AG20443 (cell line): ENCODE measurements at regions not wholly inside any gene's neighbourhood (a gene's known extent, or its start where the extent isn't known, plus 50 kb on each side); places are given as distances from the start of the nearest gene placed in this dataset.

ENCODE experiments used
- DNase-seq: peaks from one replicate; pipeline ENCODE4 v3.0.0; 2012; ENCODE audit warnings: low spot score, mixed read lengths

GRCh38 chr7:45350896-45351295 lies 193.3 kb downstream of the RAMP3 start:
- DNase-seq: no peak

- DNase-seq: no peak
These were observed 200.7 kb downstream of the RAMP3 start for GRCh38 chr7:45358287-45358686.

- no peak for DNase-seq
These were observed 201.7 kb downstream of the RAMP3 start for GRCh38 chr7:45359250-45359649.

GRCh38 chr7:45359776-45360175 lies 202.2 kb downstream of the RAMP3 start:
- no peak for DNase-seq

GRCh38 chr7:45363669-45364068 lies 206.1 kb downstream of the RAMP3 start:
- no peak for DNase-seq

- DNase-seq: no peak
These were observed 207.8 kb downstream of the RAMP3 start for GRCh38 chr7:45365341-45365740.

- DNase-seq: no peak
These were observed 207.7 kb upstream of the ADCY1 start for GRCh38 chr7:45366475-45366874.

- DNase-seq: no peak
These were observed 207.1 kb upstream of the ADCY1 start for GRCh38 chr7:45367026-45367425.

GRCh38 chr7:45368129-45368807 lies 205.9 kb upstream of the ADCY1 start:
- DNase-seq: no peak

- no peak for DNase-seq
These were observed 189.7 kb upstream of the ADCY1 start for GRCh38 chr7:45384499-45384898.

- no peak for DNase-seq
These were observed 186.3 kb upstream of the ADCY1 start for GRCh38 chr7:45387837-45388236.

- DNase-seq: no peak
These were observed 184.9 kb upstream of the ADCY1 start for GRCh38 chr7:45389073-45389872.

- DNase-seq: no peak
These were observed 184.0 kb upstream of the ADCY1 start for GRCh38 chr7:45390180-45390579.

GRCh38 chr7:45390731-45391130 lies 183.4 kb upstream of the ADCY1 start:
- DNase-seq: no peak

- DNase-seq: no peak
These were observed 182.3 kb upstream of the ADCY1 start for GRCh38 chr7:45391618-45392451.

- DNase-seq: no peak
These were observed 180.0 kb upstream of the ADCY1 start for GRCh38 chr7:45394117-45394708.

GRCh38 chr7:45399069-45399468 lies 175.1 kb upstream of the ADCY1 start:
- no peak for DNase-seq

GRCh38 chr7:45400680-45401079 lies 173.5 kb upstream of the ADCY1 start:
- no peak for DNase-seq

- DNase-seq: no peak
These were observed 173.0 kb upstream of the ADCY1 start for GRCh38 chr7:45401155-45401554.

GRCh38 chr7:45401851-45402250 lies 172.3 kb upstream of the ADCY1 start:
- no peak for DNase-seq

- DNase-seq: peak; percentile 47
These were observed 171.5 kb upstream of the ADCY1 start for GRCh38 chr7:45402480-45403218.

GRCh38 chr7:45404622-45405021 lies 169.5 kb upstream of the ADCY1 start:
- no peak for DNase-seq
